PFSK-1 (cell line): ENCODE measurements at regions not wholly inside any gene's neighbourhood (a gene's known extent, or its start where the extent isn't known, plus 50 kb on each side); places are given as distances from the start of the nearest gene placed in this dataset.

Experiments used
- FOXP2 ChIP-seq: optimal IDR thresholded peaks from 2 replicates; pipeline ENCODE3; 2011; ENCODE audit warnings: borderline replicate concordance, control low read depth, inconsistent platforms; ENCODE audit not compliant: insufficient read depth; ENCODE audit errors: extremely low read length, extremely low read depth
- POLR2AphosphoS5 ChIP-seq: IDR thresholded peaks from 2 replicates; pipeline ENCODE4 v1.6.1; 2012; ENCODE audit warnings: low read depth, mild to moderate bottlenecking, control low read depth, low read length, moderate library complexity
- REST ChIP-seq, 2 experiments: IDR thresholded peaks; 2 replicates each; pipeline versions ENCODE4 v1.6.1 to v1.8.0; 2011 to 2012; ENCODE audit warnings: low read depth in 2 of 2, low read length in 2 of 2, control low read depth in 1 of 2, inconsistent platforms in 1 of 2, mild to moderate bottlenecking in 1 of 2, moderate library complexity in 1 of 2; ENCODE audit not compliant: insufficient read depth in 1 of 2
- SIN3A ChIP-seq: IDR thresholded peaks from 2 replicates; pipeline ENCODE4 v1.6.1; 2012; ENCODE audit warnings: mild to moderate bottlenecking, low read length, moderate library complexity, borderline replicate concordance; ENCODE audit not compliant: insufficient read depth
- TAF1 ChIP-seq: IDR thresholded peaks from 2 replicates; pipeline ENCODE4 v1.6.1; 2012; ENCODE audit warnings: low read length, control low read depth, borderline replicate concordance; ENCODE audit not compliant: insufficient read depth

- TF ChIP-seq TAF1 (no peak), SIN3A (no peak), POLR2AphosphoS5 (no peak), REST (IDR thresholded peaks at IDR 0.05; ENCODE audit: insufficient read depth in 1 of 2, low read depth in 2 of 2, low read length in 2 of 2) (no peak), FOXP2 (no peak)
These were observed 136.7 kb downstream of the ADSS2 start for GRCh38 chr1:244314921-244315559.

GRCh38 chr1:244315996-244316395, 135.7 kb downstream of the ADSS2 start:
- TF ChIP-seq POLR2AphosphoS5: no peak
- TF ChIP-seq SIN3A: no peak
- TF ChIP-seq REST (IDR thresholded peaks at IDR 0.05; ENCODE audit: insufficient read depth in 1 of 2, low read depth in 2 of 2, low read length in 2 of 2): no peak
- no peak for TF ChIP-seq TAF1
- no peak for TF ChIP-seq FOXP2

- TF ChIP-seq REST (IDR thresholded peaks at IDR 0.05; ENCODE audit: insufficient read depth in 1 of 2, low read depth in 2 of 2, low read length in 2 of 2) (no peak), SIN3A (no peak), FOXP2 (no peak), TAF1 (no peak), POLR2AphosphoS5 (no peak)
These were observed 135.3 kb downstream of the ADSS2 start for GRCh38 chr1:244316407-244316806.

- no peak for TF ChIP-seq POLR2AphosphoS5
- no peak for TF ChIP-seq FOXP2
- no peak for TF ChIP-seq SIN3A
- TF ChIP-seq REST (IDR thresholded peaks at IDR 0.05; ENCODE audit: insufficient read depth in 1 of 2, low read depth in 2 of 2, low read length in 2 of 2): no peak
- TF ChIP-seq TAF1: no peak
These were observed 134.6 kb downstream of the ADSS2 start for GRCh38 chr1:244316986-244317655.
